AG04450 (cell line): ENCODE measurements at regions not wholly inside any gene's neighbourhood (a gene's known extent, or its start where the extent isn't known, plus 50 kb on each side); places are given as distances from the start of the nearest gene placed in this dataset.

Source experiments
- CTCF ChIA-PET: fragments of 300-600, 350-600 bp; formaldehyde crosslinking; extraction: SDS; loops from one replicate; lab custom pipeline; 2022; ENCODE audit warnings: antibody characterized with exemption, inconsistent platforms; lab: Charles Lee
- POLR2A ChIA-PET: fragments of 350-600 bp; formaldehyde crosslinking; extraction: SDS; loops from one replicate; lab custom pipeline; 2021; ENCODE audit warnings: antibody characterized with exemption, inconsistent platforms; lab: Yijun Ruan, JAX
- DNase-seq: peaks from one replicate; pipeline ENCODE4 v3.0.0-alpha.2; 2011; ENCODE audit warnings: low read depth, low spot score
- H3K27ac ChIP-seq: one replicate; pipeline ENCODE4 v1.5.1; 2012; ENCODE audit warnings: low read depth, low read length, control low read depth
- H3K27me3 ChIP-seq: one replicate; pipeline ENCODE4 v1.6.0; 2012; ENCODE audit warnings: low read length; ENCODE audit not compliant: control insufficient read depth, insufficient read depth
- H3K4me3 ChIP-seq: 2 replicates; pipeline ENCODE4 v1.5.1; 2011; ENCODE audit warnings: mild to moderate bottlenecking, low read depth, low read length, control low read depth
- H3K9me3 ChIP-seq: 2 replicates; pipeline ENCODE4 v1.5.1; 2012; ENCODE audit warnings: low read length; ENCODE audit not compliant: control insufficient read depth, insufficient read depth
- CTCF ChIP-seq: IDR thresholded peaks from 2 replicates; pipeline ENCODE4 v1.5.1; 2011; ENCODE audit warnings: low read depth, low read length, control low read depth, inconsistent platforms

GRCh38 chr1:114278911-114279310 lies 125.2 kb upstream of the SYT6 start:
- Histone ChIP-seq H3K4me3 (no peak overlapping the region), H3K9me3 (no peaks in the 10 kb centered on the region), H3K27me3 (peaks cover 2% of the 10 kb centered on the region), H3K27ac (no peak overlapping the region)
- TF ChIP-seq CTCF = no peak
- ChIA-PET CTCF (no interaction called here), POLR2A (no interaction called here)
- no peak for DNase-seq

- no peak for TF ChIP-seq CTCF
- CTCF ChIA-PET = no interaction called here
- POLR2A ChIA-PET = no interaction called here
Observed at GRCh38 chr1:114278430-114278829, 124.8 kb upstream of the SYT6 start.

GRCh38 chr1:114274621-114275317 lies 121.1 kb upstream of the SYT6 start:
- no peak overlapping the region for H3K4me3 ChIP-seq
- H3K9me3 ChIP-seq = no peaks in the 10 kb centered on the region
- POLR2A ChIA-PET = no interaction called here
- peaks cover 2% of the 10 kb centered on the region for H3K27me3 ChIP-seq
- no peak for TF ChIP-seq CTCF
- DNase-seq = no peak
- H3K27ac ChIP-seq = no peak overlapping the region
- CTCF ChIA-PET = interaction anchor here (0.5 to 1.2 kb wide), 2 partner anchors 8 to 1432 kb away, joined by 3 to 5 read pairs; no protein-coding TSS in a partner anchor

More at GRCh38 chr1:114278430-114278829, 124.8 kb upstream of the SYT6 start:
- DNase-seq = no peak
- Histone ChIP-seq H3K4me3 (no peak overlapping the region), H3K9me3 (no peaks in the 10 kb centered on the region), H3K27me3 (peaks cover 2% of the 10 kb centered on the region), H3K27ac (no peak overlapping the region)

- CTCF ChIA-PET = interaction anchor here (4.0 kb wide), 1 partner anchor 9 kb away, joined by 35 read pairs; no protein-coding TSS in a partner anchor
- H3K27ac ChIP-seq = no peak overlapping the region
- H3K4me3 ChIP-seq = no peak overlapping the region
- DNase-seq = no peak
- POLR2A ChIA-PET = no interaction called here
- TF ChIP-seq CTCF = no peak
- H3K9me3 ChIP-seq = no peaks in the 10 kb centered on the region
- H3K27me3 ChIP-seq = no peaks in the 10 kb centered on the region
Observed at GRCh38 chr1:114272593-114272992, 118.9 kb upstream of the SYT6 start.

GRCh38 chr1:114270718-114271117 lies 117.0 kb upstream of the SYT6 start:
- no peak overlapping the region for H3K4me3 ChIP-seq
- DNase-seq = no peak
- no peaks in the 10 kb centered on the region for H3K9me3 ChIP-seq
- CTCF ChIA-PET = interaction anchor here (1.0 to 4.0 kb wide), 3 partner anchors 11 to 292 kb away, joined by 3 to 35 read pairs (median 4); partner anchors contain the start of gene OLFML3
- H3K27me3 ChIP-seq = no peaks in the 10 kb centered on the region
- H3K27ac ChIP-seq = no peak overlapping the region
- POLR2A ChIA-PET = no interaction called here
- TF ChIP-seq CTCF = no peak
